ENCODE measurements at regions not wholly inside any gene's neighbourhood (a gene's known extent, or its start where the extent isn't known, plus 50 kb on each side); places are given as distances from the start of the nearest gene placed in this dataset.
"Not testable (repeated sequence)": the region's sequence is repeated elsewhere in the genome, so short reads cannot be mapped to it uniquely, and the experiment has no call there.

GRCh38 chr14:86305058-86305457, 775.1 kb downstream of the FLRT2 start:
- intact Hi-C loops (cut with DNase I) = no loop called here
- no peak for DNase-seq

- DNase-seq = no peak
- intact Hi-C loops (cut with DNase I) = no loop called here
Observed at GRCh38 chr14:86299994-86300393, 770.0 kb downstream of the FLRT2 start.

DNA sequence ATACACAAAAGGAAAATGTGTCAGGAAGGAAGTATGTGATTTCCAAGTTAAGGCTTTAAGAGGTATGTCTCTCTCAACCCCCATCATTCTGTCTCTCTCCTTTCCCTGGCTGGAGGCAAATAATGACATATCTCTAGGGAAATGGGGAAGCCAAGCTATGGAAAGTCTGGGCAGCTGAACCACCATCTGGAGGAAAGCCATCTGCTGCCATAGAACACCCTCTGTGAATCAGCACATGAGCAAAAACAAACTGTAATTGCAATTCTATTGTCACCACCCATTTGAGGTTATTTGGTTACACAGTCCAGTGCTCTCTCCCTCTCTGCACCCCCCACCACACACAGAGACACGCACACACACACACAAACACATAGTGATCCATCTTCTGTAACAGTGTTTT, 766.2 kb downstream of the FLRT2 start:
- intact Hi-C loops (cut with DNase I) = no loop called here
- no peak for DNase-seq

DNA sequence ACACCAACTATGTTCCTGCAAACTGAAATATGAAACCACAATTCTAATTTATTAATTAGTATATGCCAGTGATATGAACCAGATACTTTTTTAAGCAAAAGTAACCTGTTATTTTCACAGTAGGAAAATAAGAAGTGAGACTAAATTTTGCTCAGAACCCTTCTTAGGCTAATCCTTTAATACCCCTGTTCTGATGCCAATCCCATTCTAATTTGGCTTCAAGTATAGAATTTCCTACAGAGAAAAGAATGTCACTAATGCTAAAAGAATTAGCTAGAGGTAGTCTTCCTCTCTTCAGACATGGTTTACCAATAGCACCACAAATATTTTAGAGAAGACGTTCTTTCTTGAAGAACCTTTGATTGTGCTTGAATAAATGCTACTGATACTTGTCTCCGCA, 758.4 kb downstream of the FLRT2 start:
- intact Hi-C loops (cut with DNase I) = no loop called here
- no peak for DNase-seq

DNA sequence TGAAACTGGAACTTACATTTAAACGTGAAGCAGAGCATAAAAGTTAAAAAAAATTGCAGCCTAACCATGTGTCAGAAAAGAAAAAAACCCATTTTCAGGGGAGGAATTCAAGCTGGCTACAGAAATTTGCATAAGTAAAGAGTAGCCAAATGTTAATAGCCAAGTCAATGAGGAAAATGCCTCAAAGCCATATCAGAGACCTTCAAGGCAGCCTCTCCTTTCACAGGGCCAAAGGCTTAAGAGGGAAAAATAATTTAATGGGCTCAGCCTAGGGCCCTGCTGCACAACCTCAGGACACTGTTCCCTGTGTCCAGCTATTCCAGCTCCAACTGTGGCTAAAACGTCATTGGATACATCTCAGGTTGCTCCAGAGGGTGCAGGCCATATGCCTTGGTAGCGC, 749.5 kb downstream of the FLRT2 start:
- intact Hi-C loops (cut with DNase I) = no loop called here

GRCh38 chr14:86257973-86258372, 728.0 kb downstream of the FLRT2 start:
- no peak for DNase-seq
- intact Hi-C loops (cut with DNase I) = no loop called here

More for the DNA sequence above, 749.5 kb downstream of the FLRT2 start:
- DNase-seq = no peak

DNA sequence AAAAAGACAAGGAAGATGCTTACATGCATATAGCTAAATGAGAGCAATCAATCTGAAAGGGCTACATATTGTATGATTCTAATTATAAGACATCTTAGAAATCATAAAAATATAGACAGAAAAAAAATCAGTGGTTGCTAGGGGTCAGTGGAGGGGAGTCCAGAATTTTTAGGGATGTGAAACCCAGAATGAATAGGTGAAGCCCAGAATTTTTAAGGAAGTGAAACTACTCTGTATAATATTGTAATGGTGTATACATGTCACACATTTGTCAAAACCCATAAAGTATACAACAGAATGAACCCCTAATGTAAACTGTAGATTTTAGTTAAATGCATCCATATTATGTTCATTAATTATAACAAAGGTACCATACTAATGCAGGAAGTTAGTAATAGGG, 713.2 kb downstream of the FLRT2 start:
- intact Hi-C loops (cut with DNase I) = no loop called here
- no peak for DNase-seq

- intact Hi-C loops (cut with DNase I) = no loop called here
- DNase-seq = no peak
Observed at GRCh38 chr14:86237733-86238132, 707.8 kb downstream of the FLRT2 start.

- intact Hi-C loops (cut with DNase I) = no loop called here
- no peak for DNase-seq
Observed at GRCh38 chr14:86221755-86222154, 691.8 kb downstream of the FLRT2 start.

GRCh38 chr14:86221000-86221399, 691.1 kb downstream of the FLRT2 start:
- no peak for DNase-seq
- intact Hi-C loops (cut with DNase I) = no loop called here

DNA sequence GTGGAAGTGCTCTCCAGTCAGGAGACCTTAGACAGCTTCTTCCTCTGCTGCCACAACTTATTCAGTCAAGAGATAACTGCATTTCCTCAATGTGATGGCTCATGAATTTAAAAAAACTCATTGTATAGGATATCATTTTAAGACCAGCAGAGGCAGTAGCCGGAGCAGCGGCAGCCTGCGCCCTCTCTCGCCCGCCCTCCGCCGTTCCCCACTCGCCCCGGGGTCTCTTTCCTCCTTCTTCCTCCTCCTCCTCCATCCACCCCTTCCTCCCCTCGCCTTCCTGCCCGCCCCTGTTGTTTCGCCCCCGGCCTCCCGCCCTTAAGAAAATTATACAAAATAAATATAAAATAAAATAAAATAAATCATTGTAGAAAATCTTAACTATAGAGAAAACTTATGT, 687.6 kb downstream of the FLRT2 start:
- intact Hi-C loops (cut with DNase I) = no loop called here
- no peak for DNase-seq

- intact Hi-C loops (cut with DNase I) = no loop called here
- DNase-seq = no peak
Observed at GRCh38 chr14:86203843-86204242, 673.9 kb downstream of the FLRT2 start.

DNA sequence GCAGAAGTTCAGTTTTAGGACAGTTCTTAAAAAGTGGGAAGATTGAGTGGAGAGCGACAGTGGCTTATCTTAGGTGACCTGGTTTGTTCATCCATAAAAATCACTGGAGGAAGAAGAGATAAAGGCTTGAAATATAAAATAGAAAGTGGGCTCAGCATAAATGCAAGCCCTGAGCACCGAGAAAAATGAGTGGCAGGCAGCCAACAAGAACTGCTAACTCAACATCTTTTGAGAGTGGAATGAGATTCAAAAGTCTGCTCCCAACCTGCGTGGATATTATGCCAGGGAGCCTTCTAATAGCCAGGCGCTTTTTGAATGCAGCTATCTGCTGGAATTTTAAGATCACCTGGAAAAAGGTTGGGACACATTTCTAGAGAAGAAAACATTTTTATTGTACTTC, 666.5 kb downstream of the FLRT2 start:
- intact Hi-C loops (cut with DNase I) = no loop called here
- DNase-seq = no peak

- no peak for DNase-seq
Observed at GRCh38 chr14:86193756-86194155, 663.8 kb downstream of the FLRT2 start.

GRCh38 chr14:86179980-86180379, 650.0 kb downstream of the FLRT2 start:
- no peak for DNase-seq
- intact Hi-C loops (cut with DNase I) = no loop called here

More at GRCh38 chr14:86193756-86194155, 663.8 kb downstream of the FLRT2 start:
- intact Hi-C loops (cut with DNase I) = no loop called here

GRCh38 chr14:86168371-86168770, 638.4 kb downstream of the FLRT2 start:
- intact Hi-C loops (cut with DNase I) = no loop called here
- DNase-seq = no peak

- no peak for DNase-seq
- intact Hi-C loops (cut with DNase I) = no loop called here
Observed at GRCh38 chr14:86166541-86166940, 636.6 kb downstream of the FLRT2 start.

GRCh38 chr14:86153480-86153879, 623.5 kb downstream of the FLRT2 start:
- no peak for DNase-seq
- intact Hi-C loops (cut with DNase I) = no loop called here

DNA sequence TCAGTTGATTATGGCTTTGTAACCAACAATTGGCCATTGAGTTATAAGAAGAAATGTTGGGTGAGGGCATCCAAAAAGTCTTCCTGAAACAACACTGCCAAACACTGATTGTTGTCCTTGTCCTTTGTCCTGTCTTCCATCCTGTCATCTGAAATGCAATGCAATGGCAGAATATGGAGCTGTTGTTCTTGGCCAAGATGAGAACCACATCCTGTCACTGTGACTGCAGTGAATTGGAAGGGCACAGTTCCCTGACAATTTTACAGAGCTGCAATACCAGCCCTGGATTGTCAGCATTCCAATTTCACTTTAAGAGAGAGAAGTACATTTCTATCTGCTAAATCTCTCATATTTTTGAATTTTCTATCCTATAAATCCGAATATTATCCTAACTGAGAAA, 613.3 kb downstream of the FLRT2 start:
- no peak for DNase-seq
- intact Hi-C loops (cut with DNase I) = no loop called here

DNA sequence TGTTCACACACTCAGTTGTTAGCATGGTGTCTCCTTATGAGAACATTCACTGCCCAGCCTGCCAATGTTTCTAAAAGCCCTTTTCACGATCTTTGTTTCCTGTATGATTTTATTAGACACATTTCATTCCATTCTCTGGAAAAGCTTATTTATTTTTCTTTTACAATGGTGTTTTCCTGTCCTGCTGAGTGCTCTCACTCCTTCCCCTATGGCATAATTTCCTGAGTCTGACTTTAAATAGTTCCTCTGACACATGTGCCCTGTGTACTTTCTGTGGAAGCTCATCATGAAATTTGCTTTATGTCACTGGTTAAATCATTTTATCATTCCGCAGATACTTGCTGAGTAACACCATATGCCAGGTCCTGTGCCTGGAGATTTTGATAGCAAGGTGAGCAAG, 612.0 kb downstream of the FLRT2 start:
- intact Hi-C loops (cut with DNase I) = no loop called here
- no peak for DNase-seq

- no peak for DNase-seq
- intact Hi-C loops (cut with DNase I) = no loop called here
Observed at GRCh38 chr14:86129426-86129825, 599.5 kb downstream of the FLRT2 start.

GRCh38 chr14:86124328-86124727, 594.4 kb downstream of the FLRT2 start:
- no peak for DNase-seq
- intact Hi-C loops (cut with DNase I) = no loop called here

GRCh38 chr14:86115972-86116371, 586.0 kb downstream of the FLRT2 start:
- DNase-seq = no peak
- intact Hi-C loops (cut with DNase I) = no loop called here

DNA sequence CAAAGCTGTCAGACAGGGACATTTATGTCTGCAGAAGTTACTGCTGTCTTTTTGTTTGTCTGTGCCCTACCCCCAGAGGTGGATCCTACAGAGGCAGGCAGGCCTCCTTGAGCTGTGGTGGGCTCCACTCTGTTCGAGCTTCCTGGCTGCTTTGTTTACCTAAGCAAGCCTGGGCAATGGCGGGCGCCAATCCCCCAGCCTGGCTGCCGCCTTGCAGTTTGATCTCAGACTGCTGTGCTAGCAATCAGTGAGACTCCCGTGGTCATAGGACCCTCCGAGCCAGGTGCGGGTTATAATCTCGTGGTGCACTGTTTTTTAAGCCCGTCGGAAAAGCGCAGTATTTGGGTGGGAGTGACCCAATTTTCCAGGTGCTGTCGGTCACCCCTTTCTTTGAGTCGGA, 580.9 kb downstream of the FLRT2 start:
- peak in 2 of 10 donors; percentile 45 to 74 for DNase-seq
- intact Hi-C loops (cut with DNase I) = not testable (repeated sequence)

All from posterior cingulate gyrus (tissue), 11 donors.